ENCODE measurements at regions not wholly inside any gene's neighbourhood (a gene's known extent, or its start where the extent isn't known, plus 50 kb on each side); places are given as distances from the start of the nearest gene placed in this dataset.

DNA sequence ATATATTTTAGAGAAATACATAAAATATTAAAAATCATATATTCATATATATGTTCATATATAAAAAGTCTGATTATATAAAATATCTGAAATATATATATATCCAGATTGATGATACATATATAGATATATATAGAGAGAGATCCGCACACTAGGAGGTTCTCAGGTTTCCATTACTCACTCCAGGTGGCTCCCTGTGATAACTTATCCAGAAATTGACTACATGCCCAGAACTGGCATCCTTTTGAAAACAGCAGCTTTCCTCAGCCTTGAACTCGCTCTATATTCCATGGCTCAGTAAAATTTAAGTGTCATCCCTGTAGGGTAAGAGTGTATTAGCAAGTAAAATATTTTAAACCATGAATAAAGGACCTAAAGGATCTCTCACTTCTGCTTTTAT is 206.8 kb downstream of the TINAG start (continued):
- TF ChIP-seq, protein P1, sequence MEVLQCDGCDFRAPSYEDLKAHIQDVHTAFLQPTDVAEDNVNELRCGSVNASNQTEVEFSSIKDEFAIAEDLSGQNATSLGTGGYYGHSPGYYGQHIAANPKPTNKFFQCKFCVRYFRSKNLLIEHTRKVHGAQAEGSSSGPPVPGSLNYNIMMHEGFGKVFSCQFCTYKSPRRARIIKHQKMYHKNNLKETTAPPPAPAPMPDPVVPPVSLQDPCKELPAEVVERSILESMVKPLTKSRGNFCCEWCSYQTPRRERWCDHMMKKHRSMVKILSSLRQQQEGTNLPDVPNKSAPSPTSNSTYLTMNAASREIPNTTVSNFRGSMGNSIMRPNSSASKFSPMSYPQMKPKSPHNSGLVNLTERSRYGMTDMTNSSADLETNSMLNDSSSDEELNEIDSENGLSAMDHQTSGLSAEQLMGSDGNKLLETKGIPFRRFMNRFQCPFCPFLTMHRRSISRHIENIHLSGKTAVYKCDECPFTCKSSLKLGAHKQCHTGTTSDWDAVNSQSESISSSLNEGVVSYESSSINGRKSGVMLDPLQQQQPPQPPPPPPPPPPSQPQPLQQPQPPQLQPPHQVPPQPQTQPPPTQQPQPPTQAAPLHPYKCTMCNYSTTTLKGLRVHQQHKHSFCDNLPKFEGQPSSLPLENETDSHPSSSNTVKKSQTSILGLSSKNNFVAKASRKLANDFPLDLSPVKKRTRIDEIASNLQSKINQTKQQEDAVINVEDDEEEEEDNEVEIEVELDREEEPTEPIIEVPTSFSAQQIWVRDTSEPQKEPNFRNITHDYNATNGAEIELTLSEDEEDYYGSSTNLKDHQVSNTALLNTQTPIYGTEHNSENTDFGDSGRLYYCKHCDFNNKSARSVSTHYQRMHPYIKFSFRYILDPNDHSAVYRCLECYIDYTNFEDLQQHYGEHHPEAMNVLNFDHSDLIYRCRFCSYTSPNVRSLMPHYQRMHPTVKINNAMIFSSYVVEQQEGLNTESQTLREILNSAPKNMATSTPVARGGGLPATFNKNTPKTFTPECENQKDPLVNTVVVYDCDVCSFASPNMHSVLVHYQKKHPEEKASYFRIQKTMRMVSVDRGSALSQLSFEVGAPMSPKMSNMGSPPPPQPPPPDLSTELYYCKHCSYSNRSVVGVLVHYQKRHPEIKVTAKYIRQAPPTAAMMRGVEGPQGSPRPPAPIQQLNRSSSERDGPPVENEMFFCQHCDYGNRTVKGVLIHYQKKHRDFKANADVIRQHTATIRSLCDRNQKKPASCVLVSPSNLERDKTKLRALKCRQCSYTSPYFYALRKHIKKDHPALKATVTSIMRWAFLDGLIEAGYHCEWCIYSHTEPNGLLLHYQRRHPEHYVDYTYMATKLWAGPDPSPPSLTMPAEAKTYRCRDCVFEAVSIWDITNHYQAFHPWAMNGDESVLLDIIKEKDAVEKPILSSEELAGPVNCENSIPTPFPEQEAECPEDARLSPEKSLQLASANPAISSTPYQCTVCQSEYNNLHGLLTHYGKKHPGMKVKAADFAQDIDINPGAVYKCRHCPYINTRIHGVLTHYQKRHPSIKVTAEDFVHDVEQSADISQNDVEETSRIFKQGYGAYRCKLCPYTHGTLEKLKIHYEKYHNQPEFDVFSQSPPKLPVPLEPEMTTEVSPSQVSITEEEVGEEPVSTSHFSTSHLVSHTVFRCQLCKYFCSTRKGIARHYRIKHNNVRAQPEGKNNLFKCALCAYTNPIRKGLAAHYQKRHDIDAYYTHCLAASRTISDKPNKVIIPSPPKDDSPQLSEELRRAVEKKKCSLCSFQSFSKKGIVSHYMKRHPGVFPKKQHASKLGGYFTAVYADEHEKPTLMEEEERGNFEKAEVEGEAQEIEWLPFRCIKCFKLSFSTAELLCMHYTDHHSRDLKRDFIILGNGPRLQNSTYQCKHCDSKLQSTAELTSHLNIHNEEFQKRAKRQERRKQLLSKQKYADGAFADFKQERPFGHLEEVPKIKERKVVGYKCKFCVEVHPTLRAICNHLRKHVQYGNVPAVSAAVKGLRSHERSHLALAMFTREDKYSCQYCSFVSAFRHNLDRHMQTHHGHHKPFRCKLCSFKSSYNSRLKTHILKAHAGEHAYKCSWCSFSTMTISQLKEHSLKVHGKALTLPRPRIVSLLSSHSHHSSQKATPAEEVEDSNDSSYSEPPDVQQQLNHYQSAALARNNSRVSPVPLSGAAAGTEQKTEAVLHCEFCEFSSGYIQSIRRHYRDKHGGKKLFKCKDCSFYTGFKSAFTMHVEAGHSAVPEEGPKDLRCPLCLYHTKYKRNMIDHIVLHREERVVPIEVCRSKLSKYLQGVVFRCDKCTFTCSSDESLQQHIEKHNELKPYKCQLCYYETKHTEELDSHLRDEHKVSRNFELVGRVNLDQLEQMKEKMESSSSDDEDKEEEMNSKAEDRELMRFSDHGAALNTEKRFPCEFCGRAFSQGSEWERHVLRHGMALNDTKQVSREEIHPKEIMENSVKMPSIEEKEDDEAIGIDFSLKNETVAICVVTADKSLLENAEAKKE (CRISPR knock-in tag; IDR thresholded peaks at IDR 0.05) = no peak
- TF ChIP-seq ZNF114 (CRISPR knock-in tag; IDR thresholded peaks at IDR 0.05) (no peak), CREB1 (CRISPR knock-in tag; IDR thresholded peaks at IDR 0.05; ENCODE audit: low read depth) (no peak), EZH2 (IDR thresholded peaks at IDR 0.05; ENCODE audit: low read depth, unreplicated experiment) (no peak), POLR2AphosphoS5 (IDR thresholded peaks at IDR 0.05; ENCODE audit: low read depth) (no peak)
- TF ChIP-seq, protein P2, sequence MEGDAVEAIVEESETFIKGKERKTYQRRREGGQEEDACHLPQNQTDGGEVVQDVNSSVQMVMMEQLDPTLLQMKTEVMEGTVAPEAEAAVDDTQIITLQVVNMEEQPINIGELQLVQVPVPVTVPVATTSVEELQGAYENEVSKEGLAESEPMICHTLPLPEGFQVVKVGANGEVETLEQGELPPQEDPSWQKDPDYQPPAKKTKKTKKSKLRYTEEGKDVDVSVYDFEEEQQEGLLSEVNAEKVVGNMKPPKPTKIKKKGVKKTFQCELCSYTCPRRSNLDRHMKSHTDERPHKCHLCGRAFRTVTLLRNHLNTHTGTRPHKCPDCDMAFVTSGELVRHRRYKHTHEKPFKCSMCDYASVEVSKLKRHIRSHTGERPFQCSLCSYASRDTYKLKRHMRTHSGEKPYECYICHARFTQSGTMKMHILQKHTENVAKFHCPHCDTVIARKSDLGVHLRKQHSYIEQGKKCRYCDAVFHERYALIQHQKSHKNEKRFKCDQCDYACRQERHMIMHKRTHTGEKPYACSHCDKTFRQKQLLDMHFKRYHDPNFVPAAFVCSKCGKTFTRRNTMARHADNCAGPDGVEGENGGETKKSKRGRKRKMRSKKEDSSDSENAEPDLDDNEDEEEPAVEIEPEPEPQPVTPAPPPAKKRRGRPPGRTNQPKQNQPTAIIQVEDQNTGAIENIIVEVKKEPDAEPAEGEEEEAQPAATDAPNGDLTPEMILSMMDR (conservative IDR thresholded peaks at IDR 0.05; ENCODE audit: low read depth in 2 of 2) = no peak

DNA sequence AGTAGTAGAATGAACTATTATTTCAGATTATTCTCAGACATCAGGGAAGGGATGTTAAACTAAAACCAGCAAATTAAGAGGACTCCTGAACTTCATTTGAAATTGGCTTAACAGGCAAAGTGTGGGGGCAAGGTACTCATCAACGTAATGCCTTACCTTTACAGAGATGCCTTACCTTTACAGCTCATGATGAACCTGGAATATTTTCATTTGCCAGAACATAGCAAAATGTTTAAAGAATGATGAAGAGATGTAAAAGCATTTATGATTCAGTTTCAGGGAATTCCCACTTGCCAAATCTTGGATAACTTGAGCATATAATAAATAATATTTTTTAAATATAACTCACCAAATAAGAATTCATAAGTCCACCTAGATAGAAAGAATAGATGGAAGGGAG is 207.5 kb downstream of the TINAG start:
- no peaks in the 10 kb centered on the region for H3K36me3 Mint-ChIP-seq (ENCODE audit: low read depth)
- H3K4me1 Mint-ChIP-seq = no peaks in the 10 kb centered on the region
- H3K9me2 ChIP-seq (ENCODE audit: insufficient read depth) = no peaks in the 10 kb centered on the region
- no peaks in the 10 kb centered on the region for H3F3A ChIP-seq (replicated peaks; ENCODE audit: low read depth)
- no peaks in the 10 kb centered on the region for H3K79me2 ChIP-seq (replicated peaks; ENCODE audit: insufficient read depth)
- no peaks in the 10 kb centered on the region for H3K27me3 ChIP-seq (ENCODE audit: insufficient read depth)
- no peak overlapping the region for H2AFZ ChIP-seq
- no peaks in the 10 kb centered on the region for H3K4me1 ChIP-seq (ENCODE audit: insufficient read depth)
- H3K4me2 ChIP-seq = no peak overlapping the region
- no peak overlapping the region for H3K27ac ChIP-seq (ENCODE audit: low read depth)
- H4K20me1 ChIP-seq (replicated peaks; ENCODE audit: insufficient read depth) = no peaks in the 10 kb centered on the region
- TF ChIP-seq NANOG (IDR thresholded peaks at IDR 0.05; ENCODE audit: borderline replicate concordance) (no peak), CREB1 (CRISPR knock-in tag; IDR thresholded peaks at IDR 0.05; ENCODE audit: low read depth) (no peak), STAT1 (IDR thresholded peaks at IDR 0.05; ENCODE audit: unreplicated experiment) (no peak), EZH2 (IDR thresholded peaks at IDR 0.05; ENCODE audit: low read depth, unreplicated experiment) (no peak), ZNF114 (CRISPR knock-in tag; IDR thresholded peaks at IDR 0.05) (no peak)
- H3K27me3 Mint-ChIP-seq (ENCODE audit: insufficient read depth, low read depth, poor library complexity) = peaks cover 2% of the 10 kb centered on the region
- no peaks in the 10 kb centered on the region for H3K36me3 ChIP-seq (ENCODE audit: insufficient read depth)
- H3K4me3 ChIP-seq = no peak overlapping the region
- H3K27ac Mint-ChIP-seq = no peak overlapping the region
- no peak for DNase-seq (ENCODE audit: low spot score)
- H3K9me3 Mint-ChIP-seq = no peaks in the 10 kb centered on the region
- no peak for ATAC-seq
- no peak overlapping the region for H3K4me3 Mint-ChIP-seq
